Stimulated activated CD8-positive, alpha-beta memory T cell treated with anti-CD3 and anti-CD28 coated beads, Interleukin-4, amount 100 ng/mL, for 1 hour (primary cell): ENCODE measurements at regions not wholly inside any gene's neighbourhood (a gene's known extent, or its start where the extent isn't known, plus 50 kb on each side); places are given as distances from the start of the nearest gene placed in this dataset.

Experiments used
- DNase-seq, 2 donors: peaks; one replicate each; pipeline ENCODE4 v3.0.0-alpha.2; 2020; ENCODE audit warnings: low read depth in 2 of 2, low spot score in 1 of 2

- no peak for DNase-seq
Measured at GRCh38 chr6:167766986-167767714, 59.6 kb upstream of the AFDN start.

- no peak for DNase-seq
Measured at GRCh38 chr6:167767715-167768107, 59.0 kb upstream of the AFDN start.

- DNase-seq: no peak
Measured at GRCh38 chr6:167768471-167769215, 58.1 kb upstream of the AFDN start.

- no peak for DNase-seq
Measured at GRCh38 chr6:167769408-167770190, 57.1 kb upstream of the AFDN start.

- DNase-seq: no peak
Measured at GRCh38 chr6:167770291-167770955, 56.3 kb upstream of the AFDN start.

- DNase-seq: no peak
Measured at GRCh38 chr6:167774881-167775280, 51.8 kb upstream of the AFDN start.

- DNase-seq: no peak
Measured at GRCh38 chr6:167776906-167777627, 49.6 kb upstream of the AFDN start.
